B cell (primary cell): ENCODE measurements at regions not wholly inside any gene's neighbourhood (a gene's known extent, or its start where the extent isn't known, plus 50 kb on each side); places are given as distances from the start of the nearest gene placed in this dataset.

ENCODE experiments used
- EZH2 ChIP-seq: IDR thresholded peaks from 2 replicates; pipeline ENCODE4 v1.6.1; 2012; ENCODE audit warnings: borderline replicate concordance, low read depth, mild to moderate bottlenecking, moderate library complexity, low read length; ENCODE audit not compliant: insufficient read depth, poor library complexity, severe bottlenecking
- TF ChIP-seq, protein P1 (sequence below): fragments of 200-600 bp; IDR thresholded peaks from one replicate; pipeline ENCODE4 v1.8.0; 2022; ENCODE audit warnings: antibody characterized with exemption, mild to moderate bottlenecking

DNA sequence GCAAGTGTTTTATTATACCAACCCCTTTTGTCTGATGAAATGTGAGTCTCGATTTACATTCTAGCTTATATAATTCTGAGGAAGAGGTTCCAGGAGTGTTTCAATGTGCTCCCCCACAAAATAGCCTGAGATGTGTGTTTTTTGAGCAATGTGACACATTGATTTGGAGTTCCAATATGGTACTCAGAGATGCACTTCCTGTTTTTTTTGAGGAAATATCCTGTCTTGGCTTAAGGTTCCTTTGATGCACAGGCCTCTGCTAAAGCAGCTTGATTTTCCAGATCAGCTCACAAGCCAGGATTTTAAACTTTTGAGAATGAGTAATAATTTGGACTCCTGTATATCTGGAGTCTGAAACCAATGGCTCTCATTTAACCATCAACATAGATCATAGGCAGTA, 221.4 kb downstream of the ACTR3 start:
- no peak for TF ChIP-seq EZH2
- TF ChIP-seq, protein P1, sequence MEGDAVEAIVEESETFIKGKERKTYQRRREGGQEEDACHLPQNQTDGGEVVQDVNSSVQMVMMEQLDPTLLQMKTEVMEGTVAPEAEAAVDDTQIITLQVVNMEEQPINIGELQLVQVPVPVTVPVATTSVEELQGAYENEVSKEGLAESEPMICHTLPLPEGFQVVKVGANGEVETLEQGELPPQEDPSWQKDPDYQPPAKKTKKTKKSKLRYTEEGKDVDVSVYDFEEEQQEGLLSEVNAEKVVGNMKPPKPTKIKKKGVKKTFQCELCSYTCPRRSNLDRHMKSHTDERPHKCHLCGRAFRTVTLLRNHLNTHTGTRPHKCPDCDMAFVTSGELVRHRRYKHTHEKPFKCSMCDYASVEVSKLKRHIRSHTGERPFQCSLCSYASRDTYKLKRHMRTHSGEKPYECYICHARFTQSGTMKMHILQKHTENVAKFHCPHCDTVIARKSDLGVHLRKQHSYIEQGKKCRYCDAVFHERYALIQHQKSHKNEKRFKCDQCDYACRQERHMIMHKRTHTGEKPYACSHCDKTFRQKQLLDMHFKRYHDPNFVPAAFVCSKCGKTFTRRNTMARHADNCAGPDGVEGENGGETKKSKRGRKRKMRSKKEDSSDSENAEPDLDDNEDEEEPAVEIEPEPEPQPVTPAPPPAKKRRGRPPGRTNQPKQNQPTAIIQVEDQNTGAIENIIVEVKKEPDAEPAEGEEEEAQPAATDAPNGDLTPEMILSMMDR = no peak
